ENCODE measurements at regions not wholly inside any gene's neighbourhood (a gene's known extent, or its start where the extent isn't known, plus 50 kb on each side); places are given as distances from the start of the nearest gene placed in this dataset.

GRCh38 chr1:5435414-5435813, 556.8 kb downstream of the NPHP4 start:
- Mint-ChIP-seq H3K4me1 (no peaks in the 10 kb centered on the region), H3K4me3 (no peak overlapping the region), H3K9me3 (ENCODE audit: insufficient read depth) (peaks cover 9% of the 10 kb centered on the region), H3K27ac (no peak overlapping the region), H3K27me3 (no peaks in the 10 kb centered on the region)
- H3K27ac ChIP-seq (ENCODE audit: low read length in 2 of 2), result no peak overlapping the region
- H2AFZ ChIP-seq (ENCODE audit: insufficient read depth, low read depth, low read length, poor library complexity, severe bottlenecking), result no peak overlapping the region
- H3K36me3 ChIP-seq (replicated peaks in 1 of 2; ENCODE audit: control extremely low read depth in 1 of 2, control insufficient read depth in 1 of 2, extremely low read depth in 1 of 2, insufficient read depth in 2 of 2, low read length in 1 of 2), result no peaks in the 10 kb centered on the region
- no peak overlapping the region for H3K4me2 ChIP-seq (replicated peaks; ENCODE audit: low read depth, low read length, poor library complexity, severe bottlenecking)
- H3K27me3 ChIP-seq (replicated peaks in 1 of 4; ENCODE audit: control extremely low read depth in 1 of 4, control insufficient read depth in 3 of 4, insufficient read depth in 4 of 4, low read length in 3 of 4), result peaks cover 0 to 6% (median 0%) of the 10 kb centered on the region in 4 experiments
- DNase-seq (no peak), ATAC-seq (ENCODE audit: low read depth) (no peak)
- no peak overlapping the region for H3K4me3 ChIP-seq (ENCODE audit: control extremely low read depth in 1 of 5, extremely low read depth in 1 of 5, insufficient read depth in 1 of 5, low read depth in 2 of 5, low read length in 4 of 5)
- no peaks in the 10 kb centered on the region for H4K20me1 ChIP-seq (ENCODE audit: control insufficient read depth, insufficient read depth, low read length, poor library complexity, severe bottlenecking)
- H3K9me3 ChIP-seq (ENCODE audit: control extremely low read depth in 1 of 3, control insufficient read depth in 2 of 3, insufficient read depth in 1 of 3, low read length in 2 of 3), result peaks cover 0 to 20% (median 0%) of the 10 kb centered on the region in 3 donors
- H3K9ac ChIP-seq (ENCODE audit: low read length), result no peak overlapping the region
- intact Hi-C loops (cut with micrococcal nuclease), result no loop called here
- WGBS (ENCODE audit: insufficient coverage), result 93% methylated on average over 2 of the region's 6 CpGs
- POLR2A ChIA-PET, result no interaction called here
- CTCF ChIA-PET, result no interaction called here
- no peaks in the 10 kb centered on the region for H3K4me1 ChIP-seq (ENCODE audit: control insufficient read depth in 2 of 2, insufficient read depth in 2 of 2, low read length in 2 of 2)
- H3K79me2 ChIP-seq (ENCODE audit: control insufficient read depth, insufficient read depth, low read length), result no peaks in the 10 kb centered on the region
- TF ChIP-seq EZH2 (IDR thresholded peaks at IDR 0.05; ENCODE audit: borderline replicate concordance, insufficient read depth, low read depth, low read length, poor library complexity, severe bottlenecking) (no peak), CTCF (IDR thresholded peaks at IDR 0.05) (no peak)

GRCh38 chr1:5432436-5432835, 559.8 kb downstream of the NPHP4 start:
- H3K9me3 ChIP-seq (ENCODE audit: control extremely low read depth in 1 of 3, control insufficient read depth in 2 of 3, insufficient read depth in 1 of 3, low read length in 2 of 3), result peaks cover 0 to 8% (median 0%) of the 10 kb centered on the region in 3 donors
- no peaks in the 10 kb centered on the region for H3K4me1 ChIP-seq (ENCODE audit: control insufficient read depth in 2 of 2, insufficient read depth in 2 of 2, low read length in 2 of 2)
- no peak overlapping the region for H3K4me2 ChIP-seq (replicated peaks; ENCODE audit: low read depth, low read length, poor library complexity, severe bottlenecking)
- H4K20me1 ChIP-seq (ENCODE audit: control insufficient read depth, insufficient read depth, low read length, poor library complexity, severe bottlenecking), result no peaks in the 10 kb centered on the region
- TF ChIP-seq CTCF (IDR thresholded peaks at IDR 0.05) (no peak), EZH2 (IDR thresholded peaks at IDR 0.05; ENCODE audit: borderline replicate concordance, insufficient read depth, low read depth, low read length, poor library complexity, severe bottlenecking) (no peak)
- no peaks in the 10 kb centered on the region for H3K36me3 ChIP-seq (replicated peaks in 1 of 2; ENCODE audit: control extremely low read depth in 1 of 2, control insufficient read depth in 1 of 2, extremely low read depth in 1 of 2, insufficient read depth in 2 of 2, low read length in 1 of 2)
- no peak overlapping the region for H3K9ac ChIP-seq (ENCODE audit: low read length)
- Mint-ChIP-seq H3K4me1 (no peaks in the 10 kb centered on the region), H3K27me3 (peaks cover 3% of the 10 kb centered on the region), H3K27ac (no peak overlapping the region), H3K4me3 (no peak overlapping the region), H3K9me3 (ENCODE audit: insufficient read depth) (peaks cover 2% of the 10 kb centered on the region)
- intact Hi-C loops (cut with micrococcal nuclease), result no loop called here
- 76% methylated on average over 5 of the region's 5 CpGs for WGBS (ENCODE audit: insufficient coverage)
- H3K79me2 ChIP-seq (ENCODE audit: control insufficient read depth, insufficient read depth, low read length), result no peaks in the 10 kb centered on the region
- ATAC-seq (ENCODE audit: low read depth), result no peak
- DNase-seq, result no peak
- ChIA-PET CTCF (no interaction called here), POLR2A (no interaction called here)
- H3K27ac ChIP-seq (ENCODE audit: low read length in 2 of 2), result no peak overlapping the region
- peaks cover 0 to 6% (median 0%) of the 10 kb centered on the region in 4 experiments for H3K27me3 ChIP-seq (replicated peaks in 1 of 4; ENCODE audit: control extremely low read depth in 1 of 4, control insufficient read depth in 3 of 4, insufficient read depth in 4 of 4, low read length in 3 of 4)
- no peak overlapping the region for H3K4me3 ChIP-seq (ENCODE audit: control extremely low read depth in 1 of 5, extremely low read depth in 1 of 5, insufficient read depth in 1 of 5, low read depth in 2 of 5, low read length in 4 of 5)
- no peak overlapping the region for H2AFZ ChIP-seq (ENCODE audit: insufficient read depth, low read depth, low read length, poor library complexity, severe bottlenecking)
